Ovary (tissue), 3 donors: ENCODE measurements at regions not wholly inside any gene's neighbourhood (a gene's known extent, or its start where the extent isn't known, plus 50 kb on each side); places are given as distances from the start of the nearest gene placed in this dataset.

Source experiments
- EP300 ChIP-seq: sonication (generic); formaldehyde crosslinking; IDR thresholded peaks from one replicate; pipeline ENCODE4 v1.6.1; 2017; ENCODE audit warnings: antibody characterized with exemption
- TF ChIP-seq, protein P1 (sequence below), 3 donors: fragments of 450-650 bp in 2 of 3; fragments of 200-600 bp in 1 of 3; IDR thresholded peaks; one replicate each; pipeline versions ENCODE4 v1.5.1 to v1.8.0; 2016 to 2022; ENCODE audit warnings: antibody characterized with exemption in 3 of 3, mild to moderate bottlenecking in 1 of 3
- donor health status: DM: no; HTN: no; CAD: no.

GRCh38 chr5:166119506-166119905 is 2171.9 kb upstream of the WWC1 start:
- TF ChIP-seq, protein P1, sequence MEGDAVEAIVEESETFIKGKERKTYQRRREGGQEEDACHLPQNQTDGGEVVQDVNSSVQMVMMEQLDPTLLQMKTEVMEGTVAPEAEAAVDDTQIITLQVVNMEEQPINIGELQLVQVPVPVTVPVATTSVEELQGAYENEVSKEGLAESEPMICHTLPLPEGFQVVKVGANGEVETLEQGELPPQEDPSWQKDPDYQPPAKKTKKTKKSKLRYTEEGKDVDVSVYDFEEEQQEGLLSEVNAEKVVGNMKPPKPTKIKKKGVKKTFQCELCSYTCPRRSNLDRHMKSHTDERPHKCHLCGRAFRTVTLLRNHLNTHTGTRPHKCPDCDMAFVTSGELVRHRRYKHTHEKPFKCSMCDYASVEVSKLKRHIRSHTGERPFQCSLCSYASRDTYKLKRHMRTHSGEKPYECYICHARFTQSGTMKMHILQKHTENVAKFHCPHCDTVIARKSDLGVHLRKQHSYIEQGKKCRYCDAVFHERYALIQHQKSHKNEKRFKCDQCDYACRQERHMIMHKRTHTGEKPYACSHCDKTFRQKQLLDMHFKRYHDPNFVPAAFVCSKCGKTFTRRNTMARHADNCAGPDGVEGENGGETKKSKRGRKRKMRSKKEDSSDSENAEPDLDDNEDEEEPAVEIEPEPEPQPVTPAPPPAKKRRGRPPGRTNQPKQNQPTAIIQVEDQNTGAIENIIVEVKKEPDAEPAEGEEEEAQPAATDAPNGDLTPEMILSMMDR (IDR thresholded peaks at IDR 0.05), result no peak
- no peak for TF ChIP-seq EP300
